Activated CD4-positive, alpha-beta T cell treated with anti-CD3 and anti-CD28 coated beads, Interleukin-10, Interleukin-2, amounts not matched to agents 100 ng/mL and 50 ng/mL, durations not matched to agents 16 hours and 8 hours (primary cell): ENCODE measurements at regions not wholly inside any gene's neighbourhood (a gene's known extent, or its start where the extent isn't known, plus 50 kb on each side); places are given as distances from the start of the nearest gene placed in this dataset.
"Not testable (repeated sequence)": the region's sequence is repeated elsewhere in the genome, so short reads cannot be mapped to it uniquely, and the experiment has no call there.

ENCODE experiments used
- DNase-seq: peaks from one replicate; pipeline ENCODE4 v3.0.0-alpha.2; 2020

- no peak for DNase-seq
Observed at GRCh38 chr15:36008719-36009118, 462.8 kb upstream of the DPH6 start.

- DNase-seq = no peak
Observed at GRCh38 chr15:36024031-36024688, 478.2 kb upstream of the DPH6 start.

- DNase-seq = no peak
Observed at GRCh38 chr15:36026627-36027283, 480.8 kb upstream of the DPH6 start.

GRCh38 chr15:36029606-36030210, 483.7 kb upstream of the DPH6 start:
- DNase-seq = no peak

GRCh38 chr15:36039996-36040572, 494.1 kb upstream of the DPH6 start:
- DNase-seq = no peak

GRCh38 chr15:36047018-36047716, 501.2 kb upstream of the DPH6 start:
- DNase-seq = not testable (repeated sequence)

GRCh38 chr15:36050899-36051298, 504.9 kb upstream of the DPH6 start:
- DNase-seq = no peak

- not testable (repeated sequence) for DNase-seq
Observed at GRCh38 chr15:36052641-36053040, 506.7 kb upstream of the DPH6 start.

- no peak for DNase-seq
Observed at GRCh38 chr15:36053746-36054145, 507.8 kb upstream of the DPH6 start.

GRCh38 chr15:36059596-36059995, 513.6 kb upstream of the DPH6 start:
- no peak for DNase-seq

- DNase-seq = no peak
Observed at GRCh38 chr15:36062357-36062756, 516.4 kb upstream of the DPH6 start.

- no peak for DNase-seq
Observed at GRCh38 chr15:36066757-36067156, 512.7 kb upstream of the CDIN1 start.

GRCh38 chr15:36067483-36068274, 511.7 kb upstream of the CDIN1 start:
- no peak for DNase-seq

GRCh38 chr15:36075333-36075732, 504.1 kb upstream of the CDIN1 start:
- no peak for DNase-seq

- no peak for DNase-seq
Observed at GRCh38 chr15:36079021-36079420, 500.4 kb upstream of the CDIN1 start.

- no peak for DNase-seq
Observed at GRCh38 chr15:36080759-36081158, 498.7 kb upstream of the CDIN1 start.

- DNase-seq = no peak
Observed at GRCh38 chr15:36090286-36090946, 489.0 kb upstream of the CDIN1 start.

GRCh38 chr15:36106640-36107335, 472.6 kb upstream of the CDIN1 start:
- no peak for DNase-seq

GRCh38 chr15:36108541-36108940, 470.9 kb upstream of the CDIN1 start:
- DNase-seq = no peak

- DNase-seq = no peak
Observed at GRCh38 chr15:36109943-36110658, 469.3 kb upstream of the CDIN1 start.

GRCh38 chr15:36110659-36110993, 468.8 kb upstream of the CDIN1 start:
- DNase-seq = no peak
